GM12891 (cell line): ENCODE measurements at regions not wholly inside any gene's neighbourhood (a gene's known extent, or its start where the extent isn't known, plus 50 kb on each side); places are given as distances from the start of the nearest gene placed in this dataset.

ENCODE experiments used
- DNase-seq: peaks from one replicate; pipeline ENCODE4 v3.0.0; 2011; ENCODE audit warnings: low spot score; ENCODE audit not compliant: insufficient read length
- FAIRE-seq: peaks from 2 replicates; lab custom pipeline; 2011; peaks lifted over from hg19 to GRCh38; lab: Jason Lieb, UNC
- PAX5 ChIP-seq: IDR thresholded peaks from 2 replicates; pipeline ENCODE4 v1.6.1; 2011; ENCODE audit warnings: low read length, moderate library complexity, mild to moderate bottlenecking; ENCODE audit not compliant: insufficient read depth, severe bottlenecking
- POLR2A ChIP-seq: IDR thresholded peaks from 2 replicates; pipeline ENCODE4 v1.6.1; 2011; ENCODE audit warnings: low read depth, low read length, control low read depth
- POLR2AphosphoS5 ChIP-seq: IDR thresholded peaks from 2 replicates; pipeline ENCODE4 v1.6.1; 2011; ENCODE audit warnings: low read depth, low read length, control low read depth
- POU2F2 ChIP-seq: IDR thresholded peaks from 2 replicates; pipeline ENCODE4 v1.6.1; 2011; ENCODE audit warnings: low read depth, mild to moderate bottlenecking, control low read depth, low read length, moderate library complexity
- SPI1 ChIP-seq: IDR thresholded peaks from 2 replicates; pipeline ENCODE4 v1.6.1; 2011; ENCODE audit warnings: low read depth, low read length, control low read depth
- TAF1 ChIP-seq: IDR thresholded peaks from 2 replicates; pipeline ENCODE4 v1.6.1; 2011; ENCODE audit warnings: low read depth, low read length, control low read depth

GRCh38 chr6:132868057-132868456 is 53.7 kb downstream of the RPS12 start:
- TF ChIP-seq POLR2AphosphoS5 (no peak), SPI1 (no peak), PAX5 (no peak), TAF1 (no peak), POU2F2 (no peak), POLR2A (no peak)
- FAIRE-seq (no peak), DNase-seq (no peak)

GRCh38 chr6:132872923-132873322 is 58.6 kb downstream of the RPS12 start:
- FAIRE-seq (peak; percentile 55), DNase-seq (peak; percentile 13)
- peak; percentile 97 for TF ChIP-seq POU2F2
- TF ChIP-seq SPI1 = peak; percentile 69
- TF ChIP-seq PAX5 = no peak

GRCh38 chr6:132877003-132877402 is 62.6 kb downstream of the RPS12 start:
- DNase-seq (no peak), FAIRE-seq (no peak)
- TF ChIP-seq TAF1 = no peak
- no peak for TF ChIP-seq PAX5
- no peak for TF ChIP-seq POU2F2
- TF ChIP-seq SPI1 = no peak
- no peak for TF ChIP-seq POLR2A
- no peak for TF ChIP-seq POLR2AphosphoS5

GRCh38 chr6:132887204-132887603 is 72.8 kb downstream of the RPS12 start:
- TF ChIP-seq POLR2AphosphoS5 (no peak), TAF1 (no peak), PAX5 (no peak), POU2F2 (no peak)
- DNase-seq (no peak), FAIRE-seq (no peak)

GRCh38 chr6:132888701-132889100 is 74.3 kb downstream of the RPS12 start:
- FAIRE-seq = no peak
- TF ChIP-seq TAF1 = no peak
- no peak for TF ChIP-seq POLR2AphosphoS5
- no peak for TF ChIP-seq POLR2A
- TF ChIP-seq PAX5 = no peak
- TF ChIP-seq POU2F2 = no peak
- no peak for TF ChIP-seq SPI1
- no peak for DNase-seq

- no peak for FAIRE-seq
- TF ChIP-seq POLR2A (no peak), SPI1 (no peak), PAX5 (no peak), POU2F2 (no peak), POLR2AphosphoS5 (no peak), TAF1 (no peak)
- DNase-seq = no peak
Observed at GRCh38 chr6:132892929-132893771, 78.8 kb downstream of the RPS12 start.

GRCh38 chr6:132893772-132894490 is 79.6 kb downstream of the RPS12 start:
- TF ChIP-seq SPI1 = no peak
- TF ChIP-seq POLR2AphosphoS5 = no peak
- no peak for TF ChIP-seq POLR2A
- TF ChIP-seq TAF1 = no peak
- TF ChIP-seq PAX5 = no peak
- no peak for TF ChIP-seq POU2F2
- FAIRE-seq (no peak), DNase-seq (no peak)

GRCh38 chr6:132898376-132898775 is 84.0 kb downstream of the RPS12 start:
- no peak for DNase-seq
- TF ChIP-seq SPI1 = no peak
- no peak for TF ChIP-seq POLR2A
- no peak for TF ChIP-seq TAF1
- TF ChIP-seq POU2F2 = no peak
- no peak for TF ChIP-seq PAX5
- no peak for TF ChIP-seq POLR2AphosphoS5
- no peak for FAIRE-seq

GRCh38 chr6:132900849-132901248 is 86.5 kb downstream of the RPS12 start:
- FAIRE-seq = no peak
- TF ChIP-seq PAX5 (no peak), POLR2A (no peak), POLR2AphosphoS5 (no peak)
- no peak for DNase-seq

GRCh38 chr6:132902901-132903300 is 88.5 kb downstream of the RPS12 start:
- no peak for FAIRE-seq
- no peak for TF ChIP-seq POLR2AphosphoS5
- TF ChIP-seq POU2F2 = no peak
- no peak for TF ChIP-seq POLR2A
- TF ChIP-seq PAX5 = no peak
- no peak for TF ChIP-seq SPI1
- TF ChIP-seq TAF1 = no peak
- DNase-seq = no peak
